ENCODE measurements at regions not wholly inside any gene's neighbourhood (a gene's known extent, or its start where the extent isn't known, plus 50 kb on each side); places are given as distances from the start of the nearest gene placed in this dataset.

DNA sequence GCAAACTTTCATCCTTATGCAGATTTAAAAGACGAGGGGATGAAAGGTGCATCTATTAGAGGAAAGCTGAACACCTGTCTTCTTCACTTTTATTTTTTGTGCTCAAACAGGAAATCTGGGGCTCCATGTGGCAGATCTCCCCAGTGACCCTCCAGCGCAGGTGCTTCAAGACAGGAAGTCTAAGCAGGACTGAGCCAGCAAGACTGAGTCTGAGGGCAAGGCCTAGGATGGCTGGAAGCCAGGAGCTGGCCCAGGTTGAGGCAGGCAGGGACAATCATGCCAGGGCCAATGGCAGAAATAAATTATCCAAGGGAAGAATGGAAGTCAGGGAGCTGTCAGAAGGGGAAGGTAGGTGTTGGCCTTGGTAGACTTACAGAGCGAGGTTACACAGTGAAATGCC, 101.1 kb upstream of the SPON1 start:
- H3K4me1 ChIP-seq (ENCODE audit: control insufficient read depth in 1 of 2, insufficient read depth in 2 of 2, low read length in 2 of 2): no peaks in the 10 kb centered on the region
- WGBS (ENCODE audit: insufficient coverage): 57% methylated on average over 2 of the region's 3 CpGs

DNA sequence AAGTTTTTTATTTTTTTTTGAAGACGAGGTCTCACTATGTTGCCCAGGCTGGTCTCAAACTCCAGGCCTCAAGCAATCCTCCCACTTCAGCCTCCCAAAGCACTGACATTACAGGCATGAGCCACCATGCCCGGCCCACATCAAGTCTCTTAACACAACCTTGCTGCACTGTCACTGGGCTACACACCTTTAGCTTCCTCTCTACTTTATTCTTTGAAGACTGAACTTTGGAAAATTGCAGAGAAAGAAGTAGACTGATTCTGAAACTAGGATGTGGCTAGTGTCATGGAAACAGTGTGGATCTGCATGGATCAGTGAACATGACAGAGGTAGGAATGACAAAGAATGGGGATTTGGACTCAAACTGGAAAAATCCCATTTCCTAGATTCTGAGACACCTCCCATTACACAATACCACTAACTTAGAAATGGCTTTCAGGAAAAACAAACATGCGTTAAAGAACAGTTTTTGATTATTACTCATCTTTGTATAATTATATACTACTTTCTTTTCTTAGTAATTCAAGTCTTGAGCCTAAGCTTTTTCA, 99.6 kb upstream of the SPON1 start:
- no peak overlapping the region for H3K4me3 Mint-ChIP-seq
- H3K9me3 Mint-ChIP-seq: peaks cover 0 to 10% (median 0%) of the 10 kb centered on the region in 7 donors
- peaks cover 0 to 3% (median 0%) of the 10 kb centered on the region in 3 donors for H3K27me3 Mint-ChIP-seq (ENCODE audit: low read depth in 3 of 3)
- Histone ChIP-seq H3K4me2 (replicated peaks; ENCODE audit: extremely low read depth, low read length, poor library complexity, severe bottlenecking) (no peak overlapping the region), H3K4me3 (replicated peaks in 1 of 3; ENCODE audit: low read depth in 2 of 3, low read length in 3 of 3) (no peak overlapping the region), H3K36me3 (replicated peaks in 1 of 2; ENCODE audit: control insufficient read depth in 1 of 2, insufficient read depth in 2 of 2, low read length in 2 of 2) (no peaks in the 10 kb centered on the region), H3K27me3 (ENCODE audit: control insufficient read depth in 2 of 2, insufficient read depth in 2 of 2, low read length in 2 of 2) (no peaks in the 10 kb centered on the region), H3K4me1 (ENCODE audit: control insufficient read depth in 1 of 2, insufficient read depth in 2 of 2, low read length in 2 of 2) (no peaks in the 10 kb centered on the region), H4K20me1 (ENCODE audit: insufficient read depth, low read length) (no peaks in the 10 kb centered on the region), H2AFZ (ENCODE audit: insufficient read depth, low read depth, low read length, poor library complexity, severe bottlenecking) (no peak overlapping the region), H3K79me2 (ENCODE audit: insufficient read depth, low read length) (no peaks in the 10 kb centered on the region), H3K9me3 (replicated peaks in 1 of 2; ENCODE audit: control insufficient read depth in 1 of 2, insufficient read depth in 1 of 2, low read length in 2 of 2) (no peaks in the 10 kb centered on the region), H3K27ac (ENCODE audit: low read depth in 1 of 2, low read length in 2 of 2) (no peak overlapping the region), H3K9ac (ENCODE audit: insufficient read depth, low read length, poor library complexity, severe bottlenecking) (no peak overlapping the region)
- WGBS (ENCODE audit: insufficient coverage): 89% methylated on average over 2 of the region's 3 CpGs
- no peaks in the 10 kb centered on the region for H3K4me1 Mint-ChIP-seq
- intact Hi-C loops (cut with micrococcal nuclease): no loop called here
- no peaks in the 10 kb centered on the region for H3K36me3 Mint-ChIP-seq
- no peak for DNase-seq
- TF ChIP-seq, protein P1, sequence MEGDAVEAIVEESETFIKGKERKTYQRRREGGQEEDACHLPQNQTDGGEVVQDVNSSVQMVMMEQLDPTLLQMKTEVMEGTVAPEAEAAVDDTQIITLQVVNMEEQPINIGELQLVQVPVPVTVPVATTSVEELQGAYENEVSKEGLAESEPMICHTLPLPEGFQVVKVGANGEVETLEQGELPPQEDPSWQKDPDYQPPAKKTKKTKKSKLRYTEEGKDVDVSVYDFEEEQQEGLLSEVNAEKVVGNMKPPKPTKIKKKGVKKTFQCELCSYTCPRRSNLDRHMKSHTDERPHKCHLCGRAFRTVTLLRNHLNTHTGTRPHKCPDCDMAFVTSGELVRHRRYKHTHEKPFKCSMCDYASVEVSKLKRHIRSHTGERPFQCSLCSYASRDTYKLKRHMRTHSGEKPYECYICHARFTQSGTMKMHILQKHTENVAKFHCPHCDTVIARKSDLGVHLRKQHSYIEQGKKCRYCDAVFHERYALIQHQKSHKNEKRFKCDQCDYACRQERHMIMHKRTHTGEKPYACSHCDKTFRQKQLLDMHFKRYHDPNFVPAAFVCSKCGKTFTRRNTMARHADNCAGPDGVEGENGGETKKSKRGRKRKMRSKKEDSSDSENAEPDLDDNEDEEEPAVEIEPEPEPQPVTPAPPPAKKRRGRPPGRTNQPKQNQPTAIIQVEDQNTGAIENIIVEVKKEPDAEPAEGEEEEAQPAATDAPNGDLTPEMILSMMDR (IDR thresholded peaks at IDR 0.05): no peak
- H3K27ac Mint-ChIP-seq: no peak overlapping the region

More for the DNA sequence above, 101.1 kb upstream of the SPON1 start:
- H3K27ac ChIP-seq (ENCODE audit: low read depth in 1 of 2, low read length in 2 of 2): no peak overlapping the region
- Mint-ChIP-seq H3K4me3 (no peak overlapping the region), H3K4me1 (no peaks in the 10 kb centered on the region), H3K36me3 (no peaks in the 10 kb centered on the region), H3K27me3 (ENCODE audit: low read depth in 3 of 3) (peaks cover 0 to 3% (median 0%) of the 10 kb centered on the region in 3 donors), H3K9me3 (peaks cover 0 to 11% (median 0%) of the 10 kb centered on the region in 7 donors), H3K27ac (no peak overlapping the region)
- no peaks in the 10 kb centered on the region for H4K20me1 ChIP-seq (ENCODE audit: insufficient read depth, low read length)
- no peak overlapping the region for H2AFZ ChIP-seq (ENCODE audit: insufficient read depth, low read depth, low read length, poor library complexity, severe bottlenecking)
- TF ChIP-seq, protein P1 (IDR thresholded peaks at IDR 0.05): no peak
- intact Hi-C loops (cut with micrococcal nuclease): no loop called here
- DNase-seq: no peak
- H3K27me3 ChIP-seq (ENCODE audit: control insufficient read depth in 2 of 2, insufficient read depth in 2 of 2, low read length in 2 of 2): no peaks in the 10 kb centered on the region
- H3K4me3 ChIP-seq (replicated peaks in 1 of 3; ENCODE audit: low read depth in 2 of 3, low read length in 3 of 3): no peak overlapping the region
- no peaks in the 10 kb centered on the region for H3K36me3 ChIP-seq (replicated peaks in 1 of 2; ENCODE audit: control insufficient read depth in 1 of 2, insufficient read depth in 2 of 2, low read length in 2 of 2)
- no peaks in the 10 kb centered on the region for H3K79me2 ChIP-seq (ENCODE audit: insufficient read depth, low read length)
- H3K9me3 ChIP-seq (replicated peaks in 1 of 2; ENCODE audit: control insufficient read depth in 1 of 2, insufficient read depth in 1 of 2, low read length in 2 of 2): no peaks in the 10 kb centered on the region
- H3K4me2 ChIP-seq (replicated peaks; ENCODE audit: extremely low read depth, low read length, poor library complexity, severe bottlenecking): no peak overlapping the region
- H3K9ac ChIP-seq (ENCODE audit: insufficient read depth, low read length, poor library complexity, severe bottlenecking): no peak overlapping the region

All from CD14-positive monocyte (primary cell).